Skeletal muscle cell (primary cell): ENCODE measurements at regions not wholly inside any gene's neighbourhood (a gene's known extent, or its start where the extent isn't known, plus 50 kb on each side); places are given as distances from the start of the nearest gene placed in this dataset.
A peak's percentile ranks its signal among the peaks of the same experiment; 100 is the strongest.

ENCODE experiments used
- DNase-seq: peaks from one replicate; pipeline ENCODE4 v3.0.0-alpha.2; 2010; ENCODE audit warnings: low read depth
- H3K4me3 ChIP-seq: 2 replicates; pipeline ENCODE4 v1.5.1; 2011; ENCODE audit warnings: low read depth, mild to moderate bottlenecking, control low read depth, low read length, moderate library complexity

- DNase-seq, result peak; percentile 29
- peak within 1 kb of the TSS; percentile 56 for H3K4me3 ChIP-seq
Measured at GRCh38 chr15:31870328-31871165, 159.8 kb upstream of the CHRNA7 start, which contains the start of gene OTUD7A. Gene OTUD7A, minus strand, starts transcription at chr15:31870673.

DNA sequence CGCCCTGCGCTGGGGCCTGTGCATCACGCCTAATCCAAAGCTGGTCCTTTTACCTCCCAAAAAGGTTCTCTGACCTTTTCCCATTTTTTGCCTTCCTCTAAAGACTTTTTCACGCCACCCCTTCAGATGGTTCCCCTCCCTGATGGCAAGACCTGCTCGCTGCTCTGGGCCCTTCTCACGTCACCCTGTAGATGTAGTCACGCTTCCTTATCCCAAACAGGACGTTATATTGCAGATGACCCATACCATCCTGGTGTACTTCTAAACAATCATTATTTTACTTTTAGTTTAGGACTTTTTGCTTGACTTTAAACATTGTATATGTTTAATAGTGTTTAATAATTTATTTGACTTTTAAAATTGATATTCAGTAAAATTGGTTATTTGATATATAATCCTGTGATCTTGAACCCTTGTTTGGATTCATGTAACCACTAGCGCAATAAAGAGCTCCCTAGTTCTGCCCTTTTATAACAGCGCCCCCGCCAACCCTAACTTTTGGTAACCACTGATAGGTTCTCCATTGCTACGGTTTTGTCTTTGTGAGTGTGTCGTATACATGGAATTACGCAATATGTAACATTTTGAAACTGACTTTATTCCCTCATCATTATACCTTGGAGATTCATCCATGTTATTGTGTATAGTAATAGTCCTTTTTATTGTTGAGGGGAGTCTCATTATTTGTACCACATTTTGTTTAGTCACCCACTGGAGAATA is 159.0 kb upstream of the CHRNA7 start:
- H3K4me3 ChIP-seq, result peak overlapping the region; percentile 56
- DNase-seq, result no peak

DNA sequence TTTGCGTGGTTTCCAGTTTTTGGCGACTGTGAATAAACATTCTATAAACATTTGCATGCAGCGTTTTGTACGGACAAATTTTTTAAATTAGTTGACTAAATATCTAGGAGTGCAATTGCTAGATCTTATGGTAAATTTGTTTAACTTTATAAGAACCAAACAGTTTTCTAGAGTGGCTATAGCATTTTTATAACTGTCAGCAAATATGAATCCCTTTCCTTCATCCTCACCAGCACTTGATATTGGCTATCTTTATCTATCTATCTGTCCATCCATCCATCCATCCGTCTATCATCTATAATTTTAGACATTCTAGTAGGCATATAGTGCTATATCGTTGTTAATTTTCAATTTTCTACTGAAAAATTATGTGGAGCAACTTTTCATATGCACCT is 158.4 kb upstream of the CHRNA7 start:
- DNase-seq, result no peak
- no peak overlapping the region for H3K4me3 ChIP-seq

GRCh38 chr15:31887246-31887645 is 143.1 kb upstream of the CHRNA7 start:
- no peak overlapping the region for H3K4me3 ChIP-seq
- DNase-seq, result no peak

- H3K4me3 ChIP-seq, result no peak overlapping the region
- no peak for DNase-seq
Measured at GRCh38 chr15:31892513-31892912, 137.8 kb upstream of the CHRNA7 start.

DNA sequence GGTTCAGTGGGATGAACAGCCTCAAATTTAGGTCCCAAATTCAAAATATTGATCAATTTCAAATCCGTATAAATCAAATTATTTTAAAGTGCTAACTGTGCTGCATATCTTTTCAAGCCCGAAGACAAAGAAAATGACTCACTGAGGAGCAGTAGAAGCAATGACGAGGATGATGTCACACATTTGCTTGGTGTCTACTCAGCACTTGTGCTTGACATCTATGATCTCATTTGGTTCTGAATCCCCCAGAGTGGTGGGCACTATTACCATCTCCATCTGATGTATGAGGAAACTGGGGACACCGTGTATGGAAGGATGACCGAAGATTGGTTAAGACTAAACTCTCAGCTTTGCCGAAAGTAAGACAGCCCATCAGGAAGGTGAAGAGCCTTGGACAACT is 136.5 kb upstream of the CHRNA7 start:
- H3K4me3 ChIP-seq, result no peak overlapping the region
- DNase-seq, result no peak

GRCh38 chr15:31897746-31898145 is 132.6 kb upstream of the CHRNA7 start:
- no peak for DNase-seq
- H3K4me3 ChIP-seq, result no peak overlapping the region

DNA sequence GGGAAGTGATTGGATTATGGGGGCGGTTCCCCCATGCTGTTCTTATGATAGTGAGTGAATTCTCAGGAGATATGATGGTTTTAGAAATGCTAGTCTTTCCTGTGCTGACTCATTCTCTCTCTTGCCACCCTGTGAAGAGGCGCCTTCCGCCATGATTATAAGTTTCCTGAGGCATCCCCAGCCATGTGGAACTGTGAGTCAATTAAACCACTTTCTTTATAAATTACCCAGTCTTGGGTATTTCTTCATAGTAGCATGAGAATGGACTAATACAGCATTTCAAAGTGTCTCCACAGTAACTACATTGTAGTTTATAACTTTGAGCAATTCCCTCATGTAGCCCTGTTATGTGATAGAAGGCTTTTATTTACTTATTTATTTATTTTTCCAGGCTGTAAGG is 128.8 kb upstream of the CHRNA7 start:
- no peak overlapping the region for H3K4me3 ChIP-seq
- DNase-seq, result no peak

DNA sequence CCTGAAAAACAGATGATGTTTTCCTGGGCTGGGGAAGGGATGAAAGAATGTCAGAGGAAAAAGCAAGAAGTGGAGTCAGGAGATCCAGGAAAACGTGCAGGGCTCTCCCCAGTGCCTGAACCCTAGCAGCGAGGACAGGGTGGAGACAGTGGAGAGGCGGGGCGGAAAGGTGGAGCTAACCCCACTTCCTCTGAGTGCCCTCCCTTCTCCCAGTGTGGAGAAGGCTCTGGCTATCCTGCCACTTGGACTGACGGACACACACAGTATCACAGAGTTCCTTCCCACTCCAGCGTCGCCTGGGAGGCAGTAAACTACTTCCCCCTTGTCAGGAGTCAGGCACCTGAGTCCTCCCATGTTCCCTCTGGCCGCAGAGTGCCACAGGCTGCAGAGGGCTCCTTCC is 125.3 kb upstream of the CHRNA7 start:
- H3K4me3 ChIP-seq, result no peak overlapping the region

GRCh38 chr15:31925541-31925940 is 104.8 kb upstream of the CHRNA7 start:
- DNase-seq, result no peak
- no peak overlapping the region for H3K4me3 ChIP-seq

More for the DNA sequence above, 125.3 kb upstream of the CHRNA7 start:
- DNase-seq, result no peak

DNA sequence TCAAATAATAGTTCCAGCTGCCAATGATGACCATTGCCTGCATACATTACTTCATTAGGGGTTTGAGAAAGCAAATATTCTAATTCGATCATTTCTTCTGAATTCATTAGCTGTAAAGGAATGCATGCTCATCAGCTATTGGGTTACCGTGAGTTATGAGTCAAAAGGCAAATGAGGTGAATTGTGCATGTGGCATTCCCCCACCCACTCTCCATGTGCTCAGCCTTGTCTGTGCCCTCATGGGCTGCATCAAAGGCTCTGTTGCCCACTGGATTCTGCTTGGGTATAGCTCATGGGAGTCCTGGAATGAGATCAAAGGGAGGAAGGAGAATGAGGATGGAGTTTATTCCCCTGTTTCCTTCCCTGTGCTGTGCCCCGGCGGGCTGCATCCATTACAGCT is 99.3 kb upstream of the CHRNA7 start:
- no peak for DNase-seq
- no peak overlapping the region for H3K4me3 ChIP-seq

GRCh38 chr15:31932576-31932975 is 97.7 kb upstream of the CHRNA7 start:
- DNase-seq, result no peak
- H3K4me3 ChIP-seq, result no peak overlapping the region

GRCh38 chr15:31934821-31935220 is 95.5 kb upstream of the CHRNA7 start:
- DNase-seq, result no peak
- H3K4me3 ChIP-seq, result no peak overlapping the region

GRCh38 chr15:31953478-31953877 is 76.8 kb upstream of the CHRNA7 start:
- no peak for DNase-seq
- H3K4me3 ChIP-seq, result no peak overlapping the region

- no peak for DNase-seq
- no peak overlapping the region for H3K4me3 ChIP-seq
Measured at GRCh38 chr15:31954374-31955172, 75.7 kb upstream of the CHRNA7 start.

DNA sequence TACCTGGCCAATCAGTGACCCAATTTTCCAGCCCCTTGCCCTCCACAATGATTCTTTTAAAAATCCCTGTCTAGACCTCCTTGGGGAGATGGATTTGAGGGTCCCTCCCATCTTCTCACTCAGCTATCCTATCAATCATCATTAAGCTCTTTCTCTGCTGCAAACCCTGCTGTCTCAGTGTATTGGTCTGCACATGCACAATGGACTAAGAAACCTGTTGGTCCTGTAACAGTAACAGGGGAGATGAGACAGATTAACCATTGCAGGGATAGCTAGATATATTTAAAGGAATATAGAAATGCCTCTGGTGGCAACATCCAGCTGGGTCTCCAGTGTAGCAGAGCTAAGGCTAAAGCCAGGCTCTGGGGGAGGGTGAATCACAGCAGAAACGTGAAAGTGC is 74.6 kb upstream of the CHRNA7 start:
- no peak overlapping the region for H3K4me3 ChIP-seq
- DNase-seq, result no peak

DNA sequence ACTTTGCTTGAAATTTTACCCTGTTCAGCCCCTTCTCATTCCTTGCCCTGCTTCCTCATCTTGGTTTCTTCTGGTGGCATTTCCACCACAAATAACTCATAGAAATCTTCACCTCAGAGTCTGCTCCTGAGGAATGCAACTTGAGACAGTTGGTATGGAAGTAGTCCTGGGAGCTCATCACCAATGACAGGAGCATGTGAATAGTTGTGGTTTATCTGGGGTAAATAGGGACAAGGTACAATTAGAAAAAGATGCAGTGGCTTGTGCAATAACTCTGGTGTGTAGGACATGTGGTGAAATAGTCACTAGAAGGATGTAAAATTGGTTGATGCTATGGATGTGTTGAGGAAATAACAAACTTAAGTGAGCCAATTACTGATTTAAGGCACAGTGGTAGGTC is 72.7 kb upstream of the CHRNA7 start:
- no peak overlapping the region for H3K4me3 ChIP-seq
- DNase-seq, result no peak

DNA sequence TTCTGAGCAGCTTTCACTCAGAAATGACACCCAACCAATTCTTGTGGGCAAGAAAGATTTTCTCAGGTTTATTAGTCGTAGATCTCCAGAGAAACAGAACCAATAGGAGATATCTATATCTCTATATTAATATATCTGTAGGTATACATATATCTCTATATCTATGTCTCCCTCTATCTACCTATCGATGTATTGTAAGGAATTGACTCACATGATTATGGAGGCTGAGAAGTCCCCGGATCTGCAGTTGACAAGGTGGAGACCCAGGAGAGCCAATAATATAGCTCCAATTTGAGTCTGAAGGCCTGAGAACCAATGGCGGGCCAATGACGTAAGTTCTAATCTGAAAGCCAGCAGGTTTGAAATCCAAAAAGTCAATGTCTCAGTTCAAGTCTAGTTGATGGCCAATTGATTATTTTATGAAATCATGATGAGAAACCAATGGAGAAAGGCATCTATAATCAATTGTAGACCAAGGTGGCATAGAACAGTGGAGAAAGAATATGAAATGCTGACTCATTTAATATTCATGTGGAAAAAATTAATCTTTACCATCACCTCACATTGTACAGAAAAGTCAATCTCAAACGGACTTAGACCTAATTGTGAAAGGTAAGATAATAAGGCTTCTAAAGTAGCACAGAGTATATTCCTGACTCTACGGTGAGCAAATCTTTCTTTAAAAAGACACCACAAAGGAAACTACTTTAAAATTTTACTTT is 65.6 kb upstream of the CHRNA7 start:
- no peak for DNase-seq
- no peak overlapping the region for H3K4me3 ChIP-seq

DNA sequence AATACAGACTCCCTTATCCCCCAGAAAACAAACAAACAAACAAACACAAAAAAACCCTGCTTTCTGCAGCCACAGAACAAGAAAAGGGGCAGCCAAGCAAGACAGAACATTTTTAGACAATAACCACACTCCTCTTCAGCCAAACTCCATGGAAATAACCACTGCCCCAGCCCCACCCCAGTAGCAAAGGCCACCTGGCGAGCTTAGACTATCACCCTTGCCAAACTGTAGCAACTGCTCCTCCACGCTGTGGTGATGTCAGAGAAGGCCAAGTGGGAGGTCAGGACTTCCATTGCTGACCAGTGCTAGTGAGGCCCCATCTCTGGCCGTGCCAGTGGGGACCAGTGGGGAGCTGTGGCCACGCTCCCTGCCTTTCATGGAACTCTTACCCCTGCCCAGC is 60.3 kb upstream of the CHRNA7 start:
- DNase-seq, result no peak
- H3K4me3 ChIP-seq, result no peak overlapping the region

DNA sequence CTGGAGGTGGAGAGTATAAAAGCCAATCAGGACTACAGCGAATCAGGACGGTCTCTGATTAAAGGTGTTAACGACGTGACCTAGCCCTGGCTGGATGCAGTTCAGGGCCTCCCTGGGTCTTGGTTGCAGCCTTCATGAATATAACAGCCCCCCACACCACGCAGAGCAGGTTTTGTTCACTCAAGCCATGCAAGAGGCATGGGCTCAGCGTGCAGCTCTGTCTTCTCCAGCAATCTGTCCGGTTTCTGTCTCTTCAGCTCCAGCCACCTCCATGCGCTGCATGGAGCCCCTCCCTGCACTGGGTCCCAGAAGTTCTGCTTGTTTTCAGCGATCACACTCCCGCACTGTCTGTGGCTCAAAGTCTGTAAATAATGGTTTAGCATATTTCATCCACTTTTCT is 57.1 kb upstream of the CHRNA7 start:
- H3K4me3 ChIP-seq, result no peak overlapping the region
- no peak for DNase-seq
